ENCODE measurements at regions not wholly inside any gene's neighbourhood (a gene's known extent, or its start where the extent isn't known, plus 50 kb on each side); places are given as distances from the start of the nearest gene placed in this dataset.

GRCh38 chr2:16151281-16151570 lies 210.9 kb downstream of the MYCN start (continued):
- no peak for TF ChIP-seq ATF2 (IDR thresholded peaks at IDR 0.05; ENCODE audit: low read length)
- no peak for TF ChIP-seq NANOG (IDR thresholded peaks at IDR 0.05; ENCODE audit: insufficient read depth, low read depth, low read length, poor library complexity, severe bottlenecking)
- no peak for TF ChIP-seq SUZ12 (IDR thresholded peaks at IDR 0.05; ENCODE audit: low read length)
- no peak for TF ChIP-seq TBP (IDR thresholded peaks at IDR 0.05; ENCODE audit: low read depth, low read length)
- TF ChIP-seq POLR2AphosphoS5 (IDR thresholded peaks at IDR 0.05; ENCODE audit: low read depth, low read length), result no peak

All from H1 (cell line).